ENCODE measurements at regions not wholly inside any gene's neighbourhood (a gene's known extent, or its start where the extent isn't known, plus 50 kb on each side); places are given as distances from the start of the nearest gene placed in this dataset.
"Not testable (repeated sequence)": the region's sequence is repeated elsewhere in the genome, so short reads cannot be mapped to it uniquely, and the experiment has no call there.

DNA sequence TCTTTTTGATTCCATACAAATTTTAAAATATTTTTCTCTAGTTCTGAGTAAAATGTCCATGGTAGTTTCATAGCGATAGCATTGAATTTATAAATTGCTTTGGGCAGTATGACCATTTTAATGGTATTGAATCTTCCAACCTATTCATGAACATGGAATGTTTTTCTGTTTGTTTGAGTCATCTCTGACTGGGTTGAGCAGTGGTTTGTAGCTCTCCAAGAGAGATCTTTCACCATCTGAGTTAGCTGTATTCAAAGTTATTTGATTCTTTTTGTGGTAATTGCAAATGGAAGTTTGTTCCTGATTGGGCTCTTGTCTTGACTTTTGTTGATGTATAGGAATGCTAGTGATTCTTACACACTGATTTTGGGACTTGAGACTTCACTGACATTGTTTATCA, 136.3 kb upstream of the HSFY2 start:
- intact Hi-C loops (cut with DNase I, micrococcal nuclease): no loop called here
- H3K9me3 ChIP-seq: no peaks in the 10 kb centered on the region
- DNase-seq: no peak
- no peak for ATAC-seq
- TF ChIP-seq, protein P1, sequence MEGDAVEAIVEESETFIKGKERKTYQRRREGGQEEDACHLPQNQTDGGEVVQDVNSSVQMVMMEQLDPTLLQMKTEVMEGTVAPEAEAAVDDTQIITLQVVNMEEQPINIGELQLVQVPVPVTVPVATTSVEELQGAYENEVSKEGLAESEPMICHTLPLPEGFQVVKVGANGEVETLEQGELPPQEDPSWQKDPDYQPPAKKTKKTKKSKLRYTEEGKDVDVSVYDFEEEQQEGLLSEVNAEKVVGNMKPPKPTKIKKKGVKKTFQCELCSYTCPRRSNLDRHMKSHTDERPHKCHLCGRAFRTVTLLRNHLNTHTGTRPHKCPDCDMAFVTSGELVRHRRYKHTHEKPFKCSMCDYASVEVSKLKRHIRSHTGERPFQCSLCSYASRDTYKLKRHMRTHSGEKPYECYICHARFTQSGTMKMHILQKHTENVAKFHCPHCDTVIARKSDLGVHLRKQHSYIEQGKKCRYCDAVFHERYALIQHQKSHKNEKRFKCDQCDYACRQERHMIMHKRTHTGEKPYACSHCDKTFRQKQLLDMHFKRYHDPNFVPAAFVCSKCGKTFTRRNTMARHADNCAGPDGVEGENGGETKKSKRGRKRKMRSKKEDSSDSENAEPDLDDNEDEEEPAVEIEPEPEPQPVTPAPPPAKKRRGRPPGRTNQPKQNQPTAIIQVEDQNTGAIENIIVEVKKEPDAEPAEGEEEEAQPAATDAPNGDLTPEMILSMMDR (IDR thresholded peaks at IDR 0.05): no peak
- H3K36me3 ChIP-seq (ENCODE audit: low read depth): no peaks in the 10 kb centered on the region
- H3K4me1 ChIP-seq (ENCODE audit: low read depth): no peaks in the 10 kb centered on the region
- no peak overlapping the region for H3K4me3 ChIP-seq

DNA sequence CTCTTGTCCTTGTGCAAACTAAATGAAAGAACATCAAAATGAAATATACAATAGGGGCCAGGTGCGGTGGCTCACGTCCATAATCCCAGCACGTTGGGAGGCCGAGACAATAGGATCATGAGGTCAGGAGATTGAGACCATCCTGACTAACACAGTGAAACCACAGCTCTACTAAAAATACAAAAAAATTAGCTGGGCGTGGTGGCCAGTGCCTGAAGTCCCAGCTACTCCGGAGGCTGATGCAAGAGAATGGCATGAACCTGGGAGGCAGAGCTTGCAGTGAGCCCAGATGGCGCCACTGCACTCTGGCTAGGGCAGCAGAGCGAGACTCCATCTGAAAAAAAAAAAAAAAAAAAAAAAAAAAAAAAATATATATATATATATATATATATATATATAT, 132.7 kb upstream of the HSFY2 start:
- H3K4me1 ChIP-seq (ENCODE audit: low read depth); intact Hi-C loops (cut with DNase I, micrococcal nuclease); H3K36me3 ChIP-seq (ENCODE audit: low read depth); DNase-seq; ATAC-seq; H3K4me3 ChIP-seq; H3K9me3 ChIP-seq: not testable (repeated sequence)

DNA sequence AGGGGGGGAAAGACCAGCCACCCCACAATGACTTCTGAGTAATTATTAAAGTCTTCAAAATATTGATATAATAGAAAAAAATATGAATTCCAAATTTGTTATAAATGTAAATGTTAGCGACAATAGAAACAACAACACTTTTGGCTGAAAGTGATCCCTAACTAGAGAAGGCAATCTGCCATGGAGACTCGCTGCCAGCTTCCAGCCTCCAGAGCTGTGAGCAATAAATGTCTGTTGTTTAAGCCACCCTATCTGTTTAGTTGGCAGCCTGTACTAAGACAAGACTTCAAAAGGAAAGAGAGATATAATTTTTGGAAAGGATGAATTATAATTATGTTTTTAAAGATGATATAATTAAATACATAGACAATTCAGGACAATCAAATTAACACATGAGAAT, 130.8 kb upstream of the HSFY2 start:
- TF ChIP-seq, protein P1 (IDR thresholded peaks at IDR 0.05): no peak
- no peak for DNase-seq
- no peak for ATAC-seq
- Histone ChIP-seq H3K36me3 (ENCODE audit: low read depth) (no peaks in the 10 kb centered on the region), H3K4me1 (ENCODE audit: low read depth) (no peaks in the 10 kb centered on the region), H3K4me3 (no peak overlapping the region), H3K9me3 (no peaks in the 10 kb centered on the region)
- intact Hi-C loops (cut with DNase I, micrococcal nuclease): no loop called here

DNA sequence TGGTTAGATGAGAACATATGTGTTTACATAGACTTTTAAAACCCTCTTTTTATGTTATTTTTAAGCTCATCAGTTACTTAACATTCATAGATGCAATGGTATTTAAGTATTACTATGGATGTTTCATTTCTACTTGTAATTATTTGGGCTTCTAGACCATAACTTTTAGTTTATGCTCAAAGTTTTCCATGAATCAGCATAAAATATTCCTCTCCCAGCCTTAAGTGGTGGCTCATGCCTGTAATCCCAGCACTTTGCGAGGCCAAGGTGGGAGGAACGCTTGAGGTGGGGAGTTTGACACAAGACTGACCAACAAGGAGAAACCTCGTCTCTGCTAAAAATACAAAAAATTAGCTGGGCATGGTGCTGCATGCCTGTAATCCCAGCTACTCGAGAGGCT, 118.5 kb upstream of the HSFY2 start:
- TF ChIP-seq, protein P1 (IDR thresholded peaks at IDR 0.05): no peak
- H3K4me3 ChIP-seq: no peak overlapping the region
- intact Hi-C loops (cut with DNase I, micrococcal nuclease): no loop called here
- DNase-seq (no peak), ATAC-seq (no peak)
- peaks cover 4% of the 10 kb centered on the region for H3K9me3 ChIP-seq
- H3K4me1 ChIP-seq (ENCODE audit: low read depth): no peaks in the 10 kb centered on the region
- H3K36me3 ChIP-seq (ENCODE audit: low read depth): no peaks in the 10 kb centered on the region

DNA sequence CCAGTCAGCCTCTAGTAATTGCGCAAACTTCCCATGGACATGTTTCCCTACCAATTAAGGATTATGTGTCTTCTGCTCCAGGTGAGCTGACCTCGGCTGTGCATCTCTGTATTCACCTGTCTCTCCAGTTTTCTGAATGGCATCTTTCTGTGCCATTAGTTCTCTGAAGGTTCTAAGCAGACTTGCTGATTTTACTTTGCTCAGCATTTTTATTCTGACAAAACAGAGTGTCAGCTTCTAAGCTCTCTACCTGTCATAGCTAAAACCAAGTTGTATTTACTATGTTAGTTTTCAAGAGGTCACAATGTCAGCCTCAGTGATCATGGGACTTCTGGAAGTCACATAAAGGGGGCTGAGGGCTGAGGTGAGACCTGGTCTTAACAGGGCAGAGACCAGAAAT, 116.0 kb upstream of the HSFY2 start:
- Histone ChIP-seq H3K9me3 (peaks cover 4% of the 10 kb centered on the region), H3K4me3 (no peak overlapping the region), H3K36me3 (ENCODE audit: low read depth) (no peaks in the 10 kb centered on the region), H3K4me1 (ENCODE audit: low read depth) (no peaks in the 10 kb centered on the region)
- intact Hi-C loops (cut with DNase I, micrococcal nuclease): no loop called here
- DNase-seq (no peak), ATAC-seq (no peak)
- TF ChIP-seq, protein P1 (IDR thresholded peaks at IDR 0.05): no peak

DNA sequence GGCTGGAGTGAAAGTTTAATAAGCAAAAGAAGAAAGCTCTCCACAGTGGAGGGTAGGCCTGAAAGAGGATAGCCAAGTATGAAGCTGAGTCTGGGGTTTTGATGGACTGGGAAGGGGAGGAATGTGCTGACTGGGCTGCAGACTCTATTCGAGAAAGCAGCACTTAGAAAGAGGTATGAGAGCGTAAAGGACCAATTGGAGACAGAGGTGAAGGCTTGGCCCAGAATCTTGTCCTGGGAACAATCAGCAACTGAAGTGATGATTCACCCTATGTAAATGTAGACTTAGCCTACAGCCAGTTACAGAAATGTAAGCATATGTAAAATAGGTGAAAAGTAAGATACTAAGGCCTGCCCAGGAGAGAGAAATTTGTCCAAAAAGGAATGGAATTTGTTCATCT, 111.2 kb upstream of the HSFY2 start:
- intact Hi-C loops (cut with DNase I, micrococcal nuclease): no loop called here
- no peak for DNase-seq
- ATAC-seq: no peak
- Histone ChIP-seq H3K9me3 (no peaks in the 10 kb centered on the region), H3K4me1 (ENCODE audit: low read depth) (no peaks in the 10 kb centered on the region), H3K36me3 (ENCODE audit: low read depth) (no peaks in the 10 kb centered on the region), H3K4me3 (no peak overlapping the region)
- TF ChIP-seq, protein P1 (IDR thresholded peaks at IDR 0.05): no peak

DNA sequence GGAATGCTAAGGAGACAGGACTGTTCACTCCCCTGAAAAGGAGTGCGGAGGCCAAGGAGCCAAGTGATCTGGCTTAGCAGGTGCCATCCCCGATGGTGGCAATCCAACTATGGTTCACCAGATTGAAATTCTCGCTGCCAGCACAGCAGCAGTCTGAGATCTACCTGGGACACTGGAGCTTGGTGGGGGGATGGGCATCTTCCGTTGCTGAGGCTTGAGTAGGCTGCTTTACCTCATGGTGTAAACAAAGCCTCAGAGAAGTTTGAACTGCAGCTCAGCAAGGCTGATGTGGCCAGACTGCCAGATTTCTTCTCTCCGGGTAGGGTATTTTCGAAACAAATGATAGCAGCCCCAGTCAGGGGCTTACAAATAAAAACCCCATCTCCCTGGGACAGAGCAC, 95.6 kb upstream of the HSFY2 start:
- DNase-seq; ATAC-seq; H3K4me3 ChIP-seq; H3K4me1 ChIP-seq (ENCODE audit: low read depth); intact Hi-C loops (cut with DNase I, micrococcal nuclease); H3K9me3 ChIP-seq; H3K36me3 ChIP-seq (ENCODE audit: low read depth): not testable (repeated sequence)

DNA sequence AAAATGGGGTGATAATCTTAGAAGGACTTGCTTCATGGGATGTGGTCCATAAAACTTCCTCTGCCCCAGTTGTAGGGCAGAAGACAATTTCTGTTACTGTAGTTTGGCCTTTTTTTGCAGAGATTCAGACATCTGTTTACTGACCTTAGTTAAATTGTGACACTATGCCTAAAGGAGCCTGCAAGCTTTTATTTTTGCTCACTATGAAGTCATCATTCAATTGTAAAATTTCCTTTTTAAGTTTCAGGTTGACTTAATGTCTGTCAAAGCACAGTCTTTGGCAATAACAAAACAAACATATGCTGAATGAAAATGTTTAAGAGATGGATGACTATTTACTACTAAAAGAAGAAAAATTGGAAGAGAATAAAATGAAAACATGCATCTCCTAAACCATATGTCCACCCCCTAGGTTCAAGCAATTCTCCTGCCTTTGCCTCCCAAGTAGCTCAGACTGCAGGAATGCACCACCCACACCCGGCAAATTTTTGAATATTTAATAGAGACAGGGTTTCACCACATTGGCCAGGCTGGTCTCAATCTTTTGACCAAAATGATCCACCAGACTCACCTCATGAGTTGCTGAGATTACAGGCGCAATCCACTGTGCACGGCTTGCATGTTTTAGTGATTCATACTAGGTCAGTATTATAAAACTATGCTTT, 93.5 kb upstream of the HSFY2 start:
- H3K4me1 ChIP-seq (ENCODE audit: low read depth); H3K9me3 ChIP-seq; intact Hi-C loops (cut with DNase I, micrococcal nuclease); H3K4me3 ChIP-seq; ATAC-seq; DNase-seq; H3K36me3 ChIP-seq (ENCODE audit: low read depth): not testable (repeated sequence)

DNA sequence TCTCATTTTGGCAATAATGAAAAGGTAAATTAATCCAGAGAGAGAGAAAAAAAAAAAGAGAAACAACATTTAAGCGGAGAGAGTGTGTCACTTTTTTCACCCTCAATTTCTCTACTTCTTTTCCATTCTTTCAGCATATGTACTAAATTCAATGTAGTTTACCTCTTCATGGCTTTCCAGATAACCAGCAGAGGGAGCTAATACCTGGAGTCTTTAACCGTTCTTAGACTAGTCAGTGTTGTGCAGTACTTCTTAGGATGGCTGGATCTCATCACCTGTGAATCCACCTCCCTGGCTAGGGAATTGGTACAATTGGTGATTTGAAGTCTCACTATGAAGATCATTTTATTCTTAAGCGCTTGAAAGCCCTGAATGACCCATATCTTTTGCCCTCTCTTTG, 87.3 kb upstream of the HSFY2 start:
- DNase-seq; H3K36me3 ChIP-seq (ENCODE audit: low read depth); H3K9me3 ChIP-seq; ATAC-seq; H3K4me3 ChIP-seq; intact Hi-C loops (cut with DNase I, micrococcal nuclease); H3K4me1 ChIP-seq (ENCODE audit: low read depth): not testable (repeated sequence)

All from mucosa of descending colon (tissue), 3 donors.